Body of pancreas (tissue), 4 donors: ENCODE measurements at regions not wholly inside any gene's neighbourhood (a gene's known extent, or its start where the extent isn't known, plus 50 kb on each side); places are given as distances from the start of the nearest gene placed in this dataset.

Experiments
- ATAC-seq: fragments of 150-250 bp; one replicate; pipeline ENCODE4 v1.9.1; 2016
- DNase-seq, 4 donors: peaks; one replicate each; pipeline ENCODE4 v3.0.0-alpha.2; 2019
- H3K27ac ChIP-seq, 4 donors: fragments of 200-600 bp; sonication (generic); 1 replicate in 3 of 4; 2 replicates in 1 of 4; pipeline versions ENCODE4 v1.5.1 to v1.6.1; 2016 to 2019; ENCODE audit warnings: mild to moderate bottlenecking in 1 of 4, mixed read lengths in 1 of 4, moderate library complexity in 1 of 4
- H3K27me3 ChIP-seq, 2 donors: fragments of 200-600 bp; sonication (generic); one replicate each; pipeline ENCODE4 v1.6.0; 2016; ENCODE audit warnings: mild to moderate bottlenecking in 1 of 2
- H3K36me3 ChIP-seq, 2 donors: fragments of 200-600 bp; sonication (generic); replicated peaks in 1 of 2; 2 replicates each; pipeline ENCODE4 v1.5.1; 2016; ENCODE audit warnings: low read depth in 2 of 2; ENCODE audit not compliant: insufficient read depth in 1 of 2
- H3K4me1 ChIP-seq: fragments of 200-600 bp; sonication (generic); one replicate; pipeline ENCODE4 v1.6.0; 2016
- H3K4me3 ChIP-seq, 2 donors: fragments of 200-600 bp; sonication (generic); 1 replicate in 1 of 2; 2 replicates in 1 of 2; pipeline ENCODE4 v1.5.1; 2016 to 2019
- H3K9me3 ChIP-seq, 3 donors: fragments of 200-600 bp; sonication (generic); 1 replicate in 2 of 3; 2 replicates in 1 of 3; pipeline ENCODE4 v1.5.1; 2016
- POLR2A ChIP-seq, 3 donors: fragments of 450-650 bp; IDR thresholded peaks; one replicate each; pipeline ENCODE4 v1.6.1; 2016; ENCODE audit warnings: antibody characterized with exemption in 3 of 3, mild to moderate bottlenecking in 2 of 3
- WGBS, 2 donors: methylation state at CpG; one replicate each; pipeline ENCODE4 v1.1.5; 2017; 5-methylcytosine and 5-hydroxymethylcytosine counted together
- intact Hi-C: fragments of 100-400 bp; cut with DNase I; formaldehyde crosslinking; loops from one replicate; pipeline ENCODE4 v1.15.1; 2023
- TF ChIP-seq, protein P1 (sequence below), 7 experiments: fragments of 450-650 bp in 4 of 7; fragments of 200-600 bp in 3 of 7; sonication (generic) in 3 of 7; IDR thresholded peaks; one replicate each; pipeline ENCODE4 v1.5.1; 2016 to 2019; ENCODE audit warnings: antibody characterized with exemption in 7 of 7

- no peak overlapping the region for H3K27ac ChIP-seq
- no peaks in the 10 kb centered on the region for H3K27me3 ChIP-seq
- H3K9me3 ChIP-seq: no peaks in the 10 kb centered on the region
- no peak for ATAC-seq
- H3K4me1 ChIP-seq: no peaks in the 10 kb centered on the region
- no peak for DNase-seq
- no peaks in the 10 kb centered on the region for H3K36me3 ChIP-seq
- intact Hi-C loops: no loop called here
- no peak overlapping the region for H3K4me3 ChIP-seq
- no peak for TF ChIP-seq POLR2A (IDR thresholded peaks at IDR 0.05)
- TF ChIP-seq, protein P1, sequence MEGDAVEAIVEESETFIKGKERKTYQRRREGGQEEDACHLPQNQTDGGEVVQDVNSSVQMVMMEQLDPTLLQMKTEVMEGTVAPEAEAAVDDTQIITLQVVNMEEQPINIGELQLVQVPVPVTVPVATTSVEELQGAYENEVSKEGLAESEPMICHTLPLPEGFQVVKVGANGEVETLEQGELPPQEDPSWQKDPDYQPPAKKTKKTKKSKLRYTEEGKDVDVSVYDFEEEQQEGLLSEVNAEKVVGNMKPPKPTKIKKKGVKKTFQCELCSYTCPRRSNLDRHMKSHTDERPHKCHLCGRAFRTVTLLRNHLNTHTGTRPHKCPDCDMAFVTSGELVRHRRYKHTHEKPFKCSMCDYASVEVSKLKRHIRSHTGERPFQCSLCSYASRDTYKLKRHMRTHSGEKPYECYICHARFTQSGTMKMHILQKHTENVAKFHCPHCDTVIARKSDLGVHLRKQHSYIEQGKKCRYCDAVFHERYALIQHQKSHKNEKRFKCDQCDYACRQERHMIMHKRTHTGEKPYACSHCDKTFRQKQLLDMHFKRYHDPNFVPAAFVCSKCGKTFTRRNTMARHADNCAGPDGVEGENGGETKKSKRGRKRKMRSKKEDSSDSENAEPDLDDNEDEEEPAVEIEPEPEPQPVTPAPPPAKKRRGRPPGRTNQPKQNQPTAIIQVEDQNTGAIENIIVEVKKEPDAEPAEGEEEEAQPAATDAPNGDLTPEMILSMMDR (IDR thresholded peaks at IDR 0.05): no peak
- 66 to 71% methylated on average over 8 of the region's 8 CpGs for WGBS, 2 donors
Measured at GRCh38 chr6:44624936-44625573, 237.5 kb downstream of the CDC5L start.

GRCh38 chr6:44625996-44626395 is 238.5 kb downstream of the CDC5L start:
- TF ChIP-seq, protein P1 (IDR thresholded peaks at IDR 0.05): no peak
- TF ChIP-seq POLR2A (IDR thresholded peaks at IDR 0.05): no peak

GRCh38 chr6:44626616-44627015 is 239.1 kb downstream of the CDC5L start:
- H3K27me3 ChIP-seq: no peaks in the 10 kb centered on the region
- H3K4me1 ChIP-seq: no peaks in the 10 kb centered on the region
- no peaks in the 10 kb centered on the region for H3K36me3 ChIP-seq
- intact Hi-C loops: no loop called here
- no peak overlapping the region for H3K27ac ChIP-seq
- TF ChIP-seq POLR2A (IDR thresholded peaks at IDR 0.05): no peak
- TF ChIP-seq, protein P1 (IDR thresholded peaks at IDR 0.05): no peak
- H3K4me3 ChIP-seq: no peak overlapping the region
- DNase-seq (no peak), ATAC-seq (no peak)
- WGBS, 2 donors: 73 to 83% methylated on average over 9 of the region's 9 CpGs
- H3K9me3 ChIP-seq: no peaks in the 10 kb centered on the region

More at GRCh38 chr6:44625996-44626395, 238.5 kb downstream of the CDC5L start:
- Histone ChIP-seq H3K9me3 (no peaks in the 10 kb centered on the region), H3K4me1 (no peaks in the 10 kb centered on the region), H3K27me3 (no peaks in the 10 kb centered on the region), H3K36me3 (no peaks in the 10 kb centered on the region), H3K27ac (no peak overlapping the region), H3K4me3 (no peak overlapping the region)
- 92 to 98% methylated on average over 2 of the region's 2 CpGs for WGBS, 2 donors
- no peak for ATAC-seq
- intact Hi-C loops: no loop called here
- no peak for DNase-seq

DNA sequence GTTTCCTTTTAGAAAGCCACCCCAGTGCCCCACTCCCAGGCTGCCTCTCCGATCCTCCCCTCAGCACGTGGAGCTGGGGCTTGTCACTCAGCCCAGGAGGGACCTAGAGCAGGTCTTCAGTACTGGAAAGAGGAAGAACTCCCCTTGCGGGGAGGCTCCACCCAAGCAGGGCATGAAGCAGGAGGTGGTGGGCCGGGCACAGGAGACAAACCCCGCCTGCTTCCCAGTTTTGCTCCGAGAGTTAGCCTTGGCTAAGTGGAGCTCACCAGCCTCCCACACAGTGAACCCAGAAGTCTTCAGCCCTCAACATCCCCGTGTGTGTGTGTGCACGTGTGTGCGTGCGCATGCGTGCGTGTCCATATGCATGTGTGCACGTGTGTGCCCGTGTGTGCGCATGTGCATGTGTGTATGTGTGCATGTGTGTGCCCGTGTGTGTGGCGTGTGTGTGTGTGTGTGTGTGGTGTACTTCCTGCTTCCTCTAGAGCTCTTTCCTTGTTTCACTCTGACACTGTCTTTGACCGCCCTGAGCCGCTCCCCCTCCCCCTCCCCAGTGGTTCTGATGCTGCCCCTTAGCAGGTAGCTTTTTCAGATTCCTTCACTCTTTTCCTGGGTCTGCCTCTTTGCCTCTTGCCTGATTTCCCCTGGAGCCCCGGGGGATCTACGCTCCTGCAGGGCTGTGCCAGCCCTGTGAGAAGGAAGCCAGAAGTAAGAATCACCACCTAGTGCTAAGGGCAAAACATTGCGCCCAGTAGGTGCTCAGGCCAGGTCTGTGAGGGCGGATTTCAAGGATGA is 239.8 kb downstream of the CDC5L start:
- Histone ChIP-seq H3K27ac (no peak overlapping the region), H3K36me3 (no peaks in the 10 kb centered on the region), H3K27me3 (no peaks in the 10 kb centered on the region), H3K4me1 (no peaks in the 10 kb centered on the region), H3K4me3 (no peak overlapping the region), H3K9me3 (no peaks in the 10 kb centered on the region)
- intact Hi-C loops: no loop called here
- ATAC-seq: no peak
- peak in 2 of 4 donors; percentile 6 to 38 for DNase-seq
- WGBS, 2 donors: 62 to 70% methylated on average over 20 to 22 of the region's 23 CpGs
- TF ChIP-seq, protein P1 (IDR thresholded peaks at IDR 0.05): no peak
- no peak for TF ChIP-seq POLR2A (IDR thresholded peaks at IDR 0.05)
